ENCODE measurements at regions not wholly inside any gene's neighbourhood (a gene's known extent, or its start where the extent isn't known, plus 50 kb on each side); places are given as distances from the start of the nearest gene placed in this dataset.

GRCh38 chr5:174338185-174339010, 292.9 kb downstream of the NSG2 start:
- no peak for DNase-seq

- DNase-seq, result no peak
These were observed 293.6 kb downstream of the NSG2 start for GRCh38 chr5:174339130-174339529.

- no peak for DNase-seq
These were observed 294.7 kb downstream of the NSG2 start for GRCh38 chr5:174340226-174340625.

GRCh38 chr5:174342696-174343095, 297.2 kb downstream of the NSG2 start:
- no peak for DNase-seq

- no peak for DNase-seq
These were observed 298.3 kb downstream of the NSG2 start for GRCh38 chr5:174343826-174344225.

- no peak for DNase-seq
These were observed 298.8 kb downstream of the NSG2 start for GRCh38 chr5:174344335-174344734.

DNA sequence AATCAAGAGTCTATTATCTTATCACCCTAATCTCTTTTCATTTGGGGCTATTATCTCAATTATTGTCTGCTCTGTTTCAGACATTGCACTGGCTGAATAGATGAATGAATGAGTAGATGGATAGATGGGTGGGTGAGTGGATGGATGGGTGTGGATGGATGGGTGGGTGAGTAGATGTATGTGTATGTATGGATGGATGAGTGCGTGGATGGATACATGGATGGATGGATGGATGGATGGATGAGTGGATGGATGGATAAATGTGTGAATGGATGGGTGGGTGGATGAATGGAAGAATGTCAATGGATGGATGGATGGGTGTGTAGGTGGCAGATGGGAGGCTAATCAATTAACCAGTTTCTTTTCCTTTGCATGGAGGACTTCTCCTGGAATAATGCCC, 301.7 kb downstream of the NSG2 start:
- DNase-seq, result no peak

DNA sequence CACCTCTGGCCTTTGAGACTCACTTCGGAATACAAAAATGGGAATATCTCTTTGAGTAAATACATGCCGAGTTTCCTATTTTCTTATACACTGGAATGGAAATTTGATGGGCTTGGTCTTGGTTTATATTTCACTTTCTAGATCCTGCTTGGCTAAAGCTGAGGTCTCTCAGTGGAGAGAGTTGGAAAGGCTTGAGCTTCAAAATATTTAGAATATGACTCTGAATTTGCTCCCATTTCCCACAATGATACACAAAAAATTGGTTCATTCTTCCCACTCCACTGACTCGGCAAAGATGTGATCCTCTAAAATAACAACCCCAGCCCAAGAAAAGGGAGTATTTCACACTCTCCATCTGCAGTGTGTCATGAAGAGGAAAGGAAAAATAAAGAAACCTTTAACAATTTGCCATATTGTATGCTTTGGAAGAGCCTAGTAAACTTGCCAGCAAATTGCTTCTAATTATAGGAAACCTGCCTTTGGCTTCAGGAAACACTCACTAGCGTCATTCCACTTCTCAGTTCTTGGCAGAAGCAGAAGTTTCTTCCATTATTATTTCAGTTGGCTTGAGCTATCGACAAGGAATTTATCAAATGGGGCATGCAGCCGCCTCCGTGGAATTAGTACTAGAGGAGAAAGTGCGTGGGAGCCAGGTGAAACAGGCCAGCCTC, 302.9 kb downstream of the NSG2 start:
- no peak for DNase-seq

- DNase-seq, result no peak
These were observed 307.2 kb downstream of the NSG2 start for GRCh38 chr5:174352681-174353080.

GRCh38 chr5:174354571-174354970, 309.1 kb downstream of the NSG2 start:
- DNase-seq, result no peak

DNA sequence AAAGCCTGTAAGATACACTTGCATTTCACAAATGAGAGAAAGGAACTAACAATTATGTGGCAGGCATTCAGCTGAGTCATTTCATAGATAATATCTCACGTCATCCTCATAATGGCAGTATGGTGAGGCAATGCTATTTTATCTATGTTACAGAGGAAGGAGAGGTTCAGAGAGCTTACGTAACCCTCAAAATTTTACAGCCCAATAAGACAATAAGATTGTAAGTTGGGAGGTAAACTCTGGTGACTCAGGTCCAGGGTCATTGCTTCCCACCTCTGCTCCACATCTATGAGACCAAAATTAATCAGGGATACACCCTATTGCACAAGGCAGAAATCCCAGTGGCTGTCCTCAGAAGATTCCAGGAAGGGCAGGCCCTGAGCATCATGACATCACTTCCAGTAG, 309.7 kb downstream of the NSG2 start:
- no peak for DNase-seq

- DNase-seq, result no peak
These were observed 310.5 kb downstream of the NSG2 start for GRCh38 chr5:174355995-174356394.

GRCh38 chr5:174356536-174356935, 311.0 kb downstream of the NSG2 start:
- no peak for DNase-seq

DNA sequence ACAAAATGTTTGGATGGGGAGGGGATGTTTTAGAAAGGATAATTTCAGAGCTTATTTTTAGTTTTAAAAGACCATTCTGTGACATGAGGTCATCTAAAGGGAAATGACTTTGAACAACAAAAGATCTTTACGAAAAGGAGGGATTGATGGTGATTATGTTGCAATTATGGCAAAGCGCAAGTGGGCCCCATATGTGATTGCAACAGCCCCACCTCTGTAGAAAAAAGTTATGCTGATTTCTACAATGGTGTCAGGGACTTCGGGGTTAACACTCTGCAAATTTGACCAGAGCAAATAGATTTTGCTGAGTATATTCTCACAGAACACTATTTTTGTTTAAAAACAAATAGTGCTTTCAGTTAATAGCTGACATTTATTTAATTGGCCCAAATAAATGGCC, 312.8 kb downstream of the NSG2 start:
- no peak for DNase-seq

DNA sequence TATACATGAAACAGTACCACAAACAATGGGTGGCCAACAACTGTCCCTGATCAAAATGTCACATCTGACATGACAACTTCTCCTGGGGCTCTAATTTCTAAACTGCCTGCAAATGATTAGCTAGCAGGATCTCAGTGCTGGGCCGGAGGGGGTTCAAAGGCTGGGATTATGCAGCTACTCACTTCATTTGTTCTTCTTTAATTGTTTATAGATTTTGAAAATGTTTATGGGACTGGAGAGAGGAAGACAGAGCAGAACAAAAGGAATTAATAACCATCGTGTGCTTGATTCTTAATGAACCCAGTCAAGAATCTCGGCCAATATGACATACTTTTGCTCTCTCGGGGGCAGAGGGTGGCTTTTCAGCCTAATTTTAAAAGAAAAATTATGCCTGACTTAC, 313.6 kb downstream of the NSG2 start:
- no peak for DNase-seq

DNA sequence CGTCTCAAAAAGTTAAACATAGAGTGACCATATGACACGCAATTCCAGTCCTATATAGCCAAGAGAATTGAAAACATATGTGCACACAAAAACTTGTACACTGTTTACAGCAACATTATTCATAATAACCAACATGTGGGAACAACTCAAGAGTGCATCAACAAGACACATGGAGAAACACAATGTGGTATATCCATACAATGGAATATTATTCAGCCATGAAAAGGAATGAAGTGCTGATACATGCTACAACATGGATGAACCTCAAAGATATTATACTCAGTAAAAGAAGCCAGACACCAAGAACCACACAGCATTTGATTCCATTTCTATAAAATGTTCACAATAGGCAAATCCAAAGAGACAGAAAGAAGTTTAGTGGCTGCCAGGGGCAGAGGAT, 317.0 kb downstream of the NSG2 start:
- no peak for DNase-seq

DNA sequence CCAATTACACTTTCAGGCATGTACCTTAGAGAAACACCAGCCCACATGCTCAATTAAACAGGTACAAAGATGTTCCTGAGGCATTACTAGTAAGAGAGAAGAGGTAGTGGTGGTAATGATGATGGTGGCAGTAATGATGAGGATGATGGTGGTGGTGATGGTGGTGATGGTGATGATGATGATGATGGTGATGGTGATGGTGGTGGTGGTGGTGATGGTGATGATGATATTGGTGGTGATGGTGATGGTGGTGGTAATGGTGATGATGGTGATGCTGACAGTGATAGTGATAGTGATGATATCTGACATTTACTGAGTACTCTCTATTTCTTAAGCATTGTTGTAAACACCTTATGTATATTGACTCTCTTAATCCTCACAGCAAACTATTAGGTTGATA, 318.4 kb downstream of the NSG2 start:
- no peak for DNase-seq

DNA sequence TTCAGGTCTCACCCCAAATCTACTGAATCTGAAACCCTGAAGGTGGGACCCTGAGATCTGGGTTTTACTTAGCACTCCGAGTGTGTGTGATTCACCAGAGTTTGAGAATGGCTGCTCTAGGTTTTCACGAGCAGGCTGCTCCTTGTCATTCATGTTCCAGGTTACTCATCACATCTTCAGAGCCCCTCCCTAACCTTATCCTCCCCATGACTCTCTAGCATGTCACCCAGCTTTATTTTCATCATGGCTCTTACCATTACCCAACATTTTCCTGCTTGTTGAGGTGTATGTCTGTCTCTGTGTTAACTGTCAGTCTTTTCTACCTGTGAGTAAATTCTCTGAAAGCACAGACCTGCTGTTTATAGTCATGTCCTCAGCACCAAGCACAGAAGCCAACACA, 319.2 kb downstream of the NSG2 start:
- no peak for DNase-seq

- no peak for DNase-seq
These were observed 326.1 kb downstream of the NSG2 start for GRCh38 chr5:174371600-174372094.

DNA sequence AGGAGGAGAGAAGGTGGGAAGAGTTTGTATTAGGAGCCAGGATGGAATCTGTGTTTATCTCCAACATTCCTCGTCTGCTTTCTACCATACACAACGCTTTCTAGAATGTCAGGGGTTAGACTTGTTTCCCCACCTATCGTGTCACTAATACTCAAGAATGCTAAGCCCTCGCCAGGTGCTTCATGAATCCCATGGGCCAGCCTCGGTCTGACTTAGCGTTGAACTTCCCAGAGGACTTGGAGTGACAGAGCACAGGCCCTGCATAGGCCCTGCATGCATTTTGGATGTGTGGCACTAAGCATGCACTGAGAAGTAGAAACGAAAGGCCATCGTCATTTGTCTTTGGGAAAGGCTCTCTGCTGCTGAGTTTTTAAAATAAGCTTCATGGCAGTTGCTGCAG, 328.7 kb downstream of the NSG2 start:
- DNase-seq, result no peak

GRCh38 chr5:174376056-174376455, 330.6 kb downstream of the NSG2 start:
- no peak for DNase-seq

DNA sequence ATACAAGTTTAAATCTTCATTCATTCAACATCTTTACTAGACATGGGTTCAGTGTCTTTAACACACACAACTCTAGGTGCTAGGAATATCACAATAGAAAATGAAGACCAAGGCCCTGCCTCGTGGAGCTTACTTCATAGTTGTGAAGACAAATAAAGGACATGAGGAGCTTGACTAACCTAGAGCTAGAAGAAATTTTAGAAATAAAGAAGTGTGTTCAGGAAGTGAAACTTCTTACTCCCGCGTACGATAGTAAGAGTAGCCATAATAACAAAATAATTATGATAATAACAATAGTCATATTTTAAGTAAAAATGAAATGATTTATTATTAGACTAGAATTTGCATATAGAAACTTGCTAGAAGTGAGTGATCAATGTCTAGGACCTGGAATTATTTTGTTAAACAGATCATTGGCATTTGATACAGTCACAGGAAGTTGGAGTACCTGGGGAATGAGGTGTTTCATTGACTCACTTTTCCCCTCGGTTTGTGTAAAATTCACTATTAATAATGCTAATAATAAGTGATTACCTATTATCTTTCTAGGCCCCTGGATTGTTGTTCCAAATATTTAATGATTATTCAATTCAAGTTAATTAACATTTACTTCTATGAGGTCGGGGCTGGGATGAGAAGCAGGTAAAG, 331.3 kb downstream of the NSG2 start:
- no peak for DNase-seq

- DNase-seq, result no peak
These were observed 332.8 kb downstream of the NSG2 start for GRCh38 chr5:174378121-174378874.
